NCI-H748 treated with DMSO at 0.1 percent for 48 hours (cell line): ENCODE measurements at regions not wholly inside any gene's neighbourhood (a gene's known extent, or its start where the extent isn't known, plus 50 kb on each side); places are given as distances from the start of the nearest gene placed in this dataset.

Source experiments
- DNase-seq: peaks from one replicate; lab custom pipeline; 2025; lab: John Stamatoyannopoulos, UW

DNA sequence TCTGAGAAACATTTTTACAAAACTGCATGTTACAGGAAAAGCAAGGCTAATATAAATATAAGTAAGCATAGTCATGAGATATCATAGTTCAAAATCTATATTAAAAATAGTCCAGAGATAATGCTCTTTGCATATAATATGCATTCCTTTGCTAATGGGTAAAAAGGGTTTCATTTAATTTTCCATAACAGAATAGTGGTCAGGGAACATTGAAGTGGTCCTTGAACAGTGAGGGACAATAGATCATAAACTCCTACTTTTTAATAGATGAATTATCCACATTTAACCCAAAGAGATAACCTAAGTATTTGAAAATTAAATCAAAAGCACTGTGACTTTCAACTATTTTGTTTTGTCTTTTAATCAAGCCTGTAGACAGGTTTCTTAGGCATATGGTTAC is 243.1 kb upstream of the ADGRB3 start:
- DNase-seq = no peak

DNA sequence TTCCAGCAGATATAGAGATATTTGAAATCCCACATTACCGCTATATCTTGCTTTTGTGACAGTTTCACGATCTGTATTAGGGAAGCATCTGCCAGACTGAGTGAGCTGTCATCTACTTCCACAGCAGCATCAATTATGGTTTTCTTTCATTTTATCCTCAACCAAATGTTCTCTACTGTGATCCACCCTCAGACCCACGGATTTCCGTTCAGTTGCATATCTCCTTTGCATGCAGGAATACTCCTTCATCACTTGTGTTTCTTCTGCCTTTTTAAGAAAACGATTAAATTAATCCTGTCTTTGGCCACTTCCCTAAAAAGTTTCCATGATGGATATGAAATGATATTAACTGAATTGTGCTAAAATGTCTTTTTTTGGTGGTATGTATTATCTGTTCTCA is 262.1 kb upstream of the ADGRB3 start:
- no peak for DNase-seq

DNA sequence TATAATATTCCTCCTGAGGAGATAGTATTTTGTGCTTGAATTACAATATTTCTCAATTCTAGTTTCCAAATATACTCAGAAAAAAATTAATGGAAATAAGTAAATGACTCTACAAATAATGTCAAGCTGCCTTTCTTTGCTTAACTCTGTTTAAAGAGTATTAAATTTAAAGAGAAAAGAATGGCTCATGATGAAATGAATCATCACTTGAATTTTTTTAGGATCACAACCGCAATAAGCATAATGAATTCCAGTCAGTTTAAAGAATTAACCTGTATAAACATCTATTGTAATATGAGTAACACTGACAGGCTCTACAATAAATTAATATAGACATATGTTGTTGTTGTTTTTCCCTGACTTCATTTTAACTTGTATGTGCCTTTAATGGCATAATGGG is 266.2 kb upstream of the ADGRB3 start:
- no peak for DNase-seq

DNA sequence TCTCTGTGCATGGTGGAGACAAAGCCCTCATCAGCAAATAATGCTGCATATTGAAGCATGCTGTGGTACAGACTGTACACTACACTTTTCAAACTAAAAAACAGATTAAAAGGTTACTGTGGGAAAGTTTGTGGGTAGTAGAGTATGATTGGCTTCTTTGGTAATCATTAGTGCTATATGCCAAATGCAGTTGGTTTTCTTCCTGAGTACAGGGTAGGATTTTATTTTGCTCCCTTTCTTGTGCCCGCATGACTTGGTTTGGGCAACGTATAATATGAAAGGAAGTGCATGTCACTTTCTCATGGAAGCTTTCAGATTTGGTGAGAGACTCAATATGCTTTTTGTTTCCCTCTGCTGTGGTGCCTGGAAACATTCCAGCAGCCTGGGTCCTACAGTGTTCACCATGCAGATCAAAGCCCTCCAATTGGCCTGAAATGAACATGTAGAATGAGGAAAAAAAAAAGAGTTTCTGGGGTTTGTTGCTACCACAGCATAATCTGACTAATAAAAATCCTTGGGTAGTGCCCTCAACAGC is 270.7 kb upstream of the ADGRB3 start:
- DNase-seq = no peak

DNA sequence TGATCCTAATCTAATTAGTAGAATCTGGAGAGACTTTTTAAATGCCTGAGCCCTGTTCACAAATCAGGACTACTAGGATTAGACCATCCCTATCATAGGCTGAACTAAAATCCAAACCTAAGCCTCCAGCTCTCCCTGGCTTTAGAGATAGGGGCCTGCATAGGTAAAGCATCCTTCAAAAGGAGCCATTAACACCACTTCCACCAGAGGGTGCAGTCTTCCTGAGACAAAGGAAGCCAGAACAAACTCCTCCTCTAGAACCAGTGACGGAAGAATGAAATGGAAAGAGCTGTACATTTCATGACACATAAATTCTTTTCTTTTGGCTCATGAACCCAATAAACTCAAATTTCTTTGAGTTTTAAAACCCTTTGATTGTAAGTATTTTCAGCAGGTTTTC is 291.2 kb upstream of the ADGRB3 start:
- peak; percentile 77 for DNase-seq

DNA sequence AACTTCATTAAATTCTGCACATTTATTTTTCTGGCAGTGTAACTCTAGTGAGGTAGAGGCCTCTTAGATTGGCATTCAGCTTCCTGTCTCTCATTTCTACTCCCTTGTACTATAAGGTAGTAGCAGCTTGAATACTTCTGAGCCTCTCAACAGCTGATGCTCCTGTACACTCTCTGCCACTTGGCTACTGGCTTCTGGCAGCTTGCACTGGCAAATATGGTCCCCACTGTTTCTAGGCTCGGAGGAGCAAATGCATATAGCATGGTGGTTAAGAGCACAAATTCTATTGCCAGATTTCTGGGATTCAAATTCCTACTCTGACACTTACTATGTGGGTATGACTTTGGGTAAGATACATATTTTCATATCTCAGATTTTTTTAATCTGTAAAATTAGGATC is 292.8 kb upstream of the ADGRB3 start:
- no peak for DNase-seq

DNA sequence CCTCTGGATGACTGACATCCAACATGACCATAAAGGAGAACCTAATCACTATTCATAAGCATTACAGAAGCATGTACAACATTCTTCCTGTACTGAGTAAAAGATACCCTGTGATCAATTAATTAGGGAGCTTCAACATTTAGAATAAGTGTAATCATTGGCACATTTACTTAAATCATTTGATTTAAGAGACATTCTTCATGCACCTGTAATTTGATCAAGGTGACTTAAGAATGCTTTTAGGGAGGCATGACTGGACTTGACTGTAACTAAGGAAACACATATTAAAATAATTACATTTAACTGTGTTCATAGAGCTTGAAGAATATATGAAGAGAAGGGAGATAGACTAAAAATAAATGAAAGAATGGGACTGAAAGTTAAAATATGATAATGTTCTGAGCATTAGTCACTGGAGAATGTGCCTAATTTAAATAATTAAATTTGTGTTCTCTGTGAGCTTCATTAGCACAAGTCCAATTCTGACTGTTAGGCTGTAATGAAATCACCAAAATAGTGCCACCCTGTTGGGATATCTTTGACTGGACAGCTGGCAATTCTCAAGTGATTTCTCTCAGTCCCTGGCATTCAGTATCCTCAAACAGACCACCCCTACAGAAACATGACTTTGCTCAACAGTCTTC is 295.5 kb upstream of the ADGRB3 start:
- no peak for DNase-seq

DNA sequence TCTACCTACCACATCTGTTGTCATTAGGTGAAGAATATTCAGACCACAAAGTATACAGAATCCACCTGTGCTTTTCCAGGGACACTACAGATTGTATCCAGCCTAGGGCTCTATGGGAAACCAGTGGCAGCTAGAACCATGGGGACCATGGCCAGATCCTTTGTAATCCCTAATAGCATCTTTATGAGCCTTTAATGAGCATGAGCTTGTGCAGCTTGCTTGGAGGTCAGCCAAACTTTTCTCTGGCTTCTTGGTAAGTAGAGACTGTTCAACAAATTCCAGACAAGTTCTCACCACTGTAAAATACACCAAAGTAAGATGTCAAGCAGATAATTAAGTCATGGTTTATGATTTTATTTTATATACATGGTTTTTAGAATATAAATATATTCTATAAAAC is 301.6 kb upstream of the ADGRB3 start:
- DNase-seq = no peak

DNA sequence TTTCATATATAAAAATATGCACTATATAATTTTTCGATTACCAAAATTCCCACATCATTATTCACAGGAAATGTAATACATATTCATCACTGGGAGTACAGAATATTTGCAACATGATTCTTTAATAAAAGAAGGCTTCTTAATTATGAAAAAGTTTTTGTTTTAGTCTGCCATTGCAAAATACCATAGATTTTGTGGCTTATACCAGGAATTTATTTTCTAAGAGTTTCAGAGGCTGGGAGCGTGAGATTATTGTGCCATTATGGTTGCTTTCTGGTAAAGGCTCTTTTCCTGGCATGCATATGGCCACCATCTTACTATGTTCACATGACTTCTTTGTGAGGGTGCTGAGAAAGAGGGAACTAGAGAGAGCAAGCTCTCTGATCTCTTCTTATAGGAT is 306.9 kb upstream of the ADGRB3 start:
- DNase-seq = no peak

DNA sequence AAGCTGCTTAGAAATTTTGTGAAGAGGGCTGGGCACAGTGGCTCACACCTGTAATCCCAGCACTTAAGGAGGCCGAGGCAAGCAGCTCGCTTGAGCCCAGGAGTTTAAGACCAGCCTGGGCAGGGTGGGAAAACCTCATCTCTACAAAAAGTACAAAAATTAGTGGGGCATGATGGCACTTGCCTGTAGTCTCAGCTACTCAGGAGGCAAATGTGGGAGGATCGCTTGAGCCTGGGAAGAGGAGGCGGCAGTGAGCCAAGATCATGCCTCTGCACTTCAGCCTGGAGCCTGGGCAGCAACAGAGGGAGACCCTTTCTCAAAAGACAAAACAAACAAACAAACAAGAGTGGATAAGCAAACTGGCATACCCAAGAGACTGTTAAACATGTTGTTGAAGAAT is 308.3 kb upstream of the ADGRB3 start:
- DNase-seq = no peak

DNA sequence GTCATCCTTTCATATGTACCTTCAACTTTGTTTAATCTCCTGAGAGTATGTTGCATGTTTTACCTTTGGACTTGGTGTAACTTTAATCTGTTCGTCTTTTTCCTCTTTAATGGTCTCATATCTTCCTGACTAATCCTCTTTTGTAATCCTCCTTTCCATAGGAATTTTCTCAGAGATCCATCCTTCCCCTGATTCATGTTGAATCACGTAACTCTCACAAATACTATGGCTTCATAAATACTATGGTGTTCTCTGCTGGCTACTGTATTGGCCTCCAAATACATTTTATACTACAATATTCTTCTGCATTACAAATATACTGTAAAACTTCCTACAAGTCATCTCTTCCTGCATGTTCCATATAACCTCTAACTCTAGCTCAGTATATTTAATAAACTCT is 317.7 kb upstream of the ADGRB3 start:
- no peak for DNase-seq

DNA sequence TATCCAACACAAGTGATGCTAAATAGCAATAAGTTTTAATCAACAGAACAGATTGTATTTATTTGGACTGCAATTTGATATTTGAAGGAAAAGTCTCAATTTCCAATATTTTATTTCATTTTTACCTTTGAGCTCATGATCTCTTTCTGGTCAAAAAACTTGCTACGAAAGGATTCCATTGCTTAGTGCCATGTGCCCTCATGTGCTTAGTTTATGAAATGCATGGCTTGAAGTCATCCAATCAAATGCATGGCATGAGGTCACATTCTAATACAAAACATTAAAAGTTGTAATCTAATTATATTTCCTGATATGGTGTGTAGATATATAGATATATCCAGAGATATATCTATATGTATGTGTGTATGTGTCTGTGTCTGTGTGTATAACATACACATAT is 321.2 kb upstream of the ADGRB3 start:
- DNase-seq = peak; percentile 6

DNA sequence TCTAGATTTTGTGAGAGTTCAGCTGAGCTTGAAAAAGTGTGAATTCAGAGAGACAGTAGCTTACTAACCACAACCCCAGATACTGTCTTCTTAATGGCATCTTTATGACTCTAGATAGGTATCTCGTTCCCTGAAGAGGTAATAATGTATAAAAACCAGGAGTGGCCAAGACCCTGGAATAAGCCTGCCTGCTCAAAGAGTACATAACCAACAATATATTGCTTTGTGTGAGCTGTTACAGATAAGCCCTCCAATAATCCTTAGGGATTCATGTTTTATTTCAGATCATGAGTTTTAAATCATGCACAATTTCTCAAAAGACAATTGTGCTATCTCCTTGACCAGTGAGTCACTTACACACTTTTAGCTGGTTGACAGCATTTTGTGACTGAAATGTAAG is 327.8 kb upstream of the ADGRB3 start:
- DNase-seq = no peak

DNA sequence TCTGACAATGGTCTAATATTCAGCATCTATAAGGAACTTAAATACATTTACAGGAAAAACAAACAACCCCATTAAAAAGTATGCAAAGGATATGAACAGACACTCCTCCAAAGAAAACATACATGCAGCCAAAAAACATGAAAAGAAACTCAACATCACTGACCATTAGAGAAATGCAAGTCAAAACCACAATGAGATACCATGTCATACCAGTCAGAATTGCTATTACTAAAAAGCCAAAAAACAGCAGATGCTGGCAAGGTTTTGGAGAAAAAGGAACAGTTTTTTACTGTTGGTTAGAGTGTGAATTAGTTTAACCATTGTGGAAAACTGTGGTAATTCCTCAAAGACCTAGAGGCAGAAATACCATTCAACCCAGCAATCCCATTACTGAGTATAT is 339.0 kb upstream of the ADGRB3 start:
- DNase-seq = no peak

DNA sequence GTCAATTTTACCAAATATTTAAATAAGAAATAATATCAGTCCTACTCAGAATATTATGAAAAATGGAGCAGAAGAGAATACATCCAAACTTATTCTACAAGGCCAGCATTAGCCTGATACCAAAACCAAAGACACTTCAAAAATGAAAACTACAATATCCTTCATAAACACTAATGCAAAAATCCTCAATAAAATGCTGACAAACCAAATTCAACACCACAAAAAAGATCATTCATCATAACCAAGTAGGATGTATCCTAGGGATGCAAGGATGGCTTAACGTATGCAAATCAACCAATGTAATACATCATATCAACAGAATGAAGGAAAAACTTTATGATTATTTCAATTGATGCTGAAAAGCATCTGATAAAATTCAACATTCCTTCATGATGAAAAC is 352.4 kb upstream of the ADGRB3 start:
- DNase-seq = no peak

DNA sequence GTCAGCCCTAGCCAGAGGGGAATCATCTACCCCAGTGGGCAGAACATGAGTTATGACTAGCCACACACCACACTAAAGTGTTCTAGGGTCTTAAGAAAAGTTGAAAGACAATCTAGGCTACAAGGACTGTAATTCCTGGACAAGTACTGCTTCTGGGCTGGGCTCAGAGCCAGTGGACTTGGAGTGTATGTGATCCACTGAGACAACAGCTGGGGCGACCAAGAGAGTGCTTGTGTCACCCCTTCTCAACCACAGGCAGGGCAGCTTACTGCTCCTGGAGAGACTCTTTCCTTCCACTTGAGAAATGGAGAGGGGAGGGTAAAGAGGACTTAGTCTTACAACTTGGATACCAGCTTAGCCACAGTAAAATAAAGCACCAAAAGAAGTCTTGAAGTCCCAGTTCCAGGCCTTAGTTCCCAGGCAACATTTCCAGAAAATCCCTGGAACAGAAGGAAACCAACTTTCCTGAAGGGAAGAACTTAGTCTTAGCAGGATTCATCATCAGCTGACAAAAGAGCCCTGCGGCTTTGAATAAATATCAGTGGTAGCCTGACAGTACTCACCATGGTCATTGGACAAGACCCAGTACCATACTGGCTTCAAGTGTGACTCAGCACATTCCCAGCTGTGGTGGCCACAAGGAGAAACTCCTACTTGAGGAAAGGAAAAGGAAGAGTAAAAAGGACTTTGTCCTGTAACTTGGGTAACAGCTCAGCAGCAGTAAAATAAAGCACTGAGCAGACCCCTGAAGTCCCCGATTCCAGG is 355.1 kb upstream of the ADGRB3 start:
- no peak for DNase-seq

DNA sequence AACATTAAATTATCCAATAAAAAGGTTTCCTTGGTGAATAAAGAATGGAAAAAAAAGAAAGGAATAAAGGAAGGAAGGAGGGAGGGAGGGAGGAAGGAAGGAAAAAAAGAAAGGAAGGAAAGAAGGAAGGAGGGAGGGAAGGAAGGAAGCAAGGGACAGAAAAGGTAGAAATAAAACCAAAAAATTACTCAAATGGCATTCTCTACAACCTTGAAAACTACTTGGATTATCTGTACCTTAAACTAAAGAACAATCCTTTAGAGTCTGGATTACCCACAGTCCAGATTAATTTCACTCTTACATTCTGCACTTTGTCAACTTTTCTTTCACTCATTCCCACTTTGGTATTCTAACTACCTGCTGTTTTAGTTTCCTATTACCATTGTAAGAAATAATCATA is 361.8 kb upstream of the ADGRB3 start:
- DNase-seq = no peak

DNA sequence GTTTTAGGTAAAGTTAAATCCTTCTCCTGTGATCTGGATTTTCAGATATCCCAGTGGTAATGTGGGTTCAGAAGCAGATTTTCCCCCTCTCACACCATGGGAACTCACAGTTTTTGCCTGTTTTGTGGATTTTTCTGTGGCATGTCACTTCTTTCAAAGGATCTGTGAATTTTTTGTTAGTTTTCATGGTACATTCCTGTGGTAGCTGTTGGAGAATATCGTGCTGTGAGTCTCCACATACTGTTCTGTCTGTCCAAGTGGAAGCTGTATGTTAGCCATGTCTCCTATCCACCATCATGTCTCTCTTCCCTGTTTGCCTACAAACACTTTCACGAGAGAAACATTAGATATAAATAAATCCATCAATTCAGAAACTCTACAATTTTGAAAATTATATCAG is 378.7 kb upstream of the ADGRB3 start:
- DNase-seq = no peak

DNA sequence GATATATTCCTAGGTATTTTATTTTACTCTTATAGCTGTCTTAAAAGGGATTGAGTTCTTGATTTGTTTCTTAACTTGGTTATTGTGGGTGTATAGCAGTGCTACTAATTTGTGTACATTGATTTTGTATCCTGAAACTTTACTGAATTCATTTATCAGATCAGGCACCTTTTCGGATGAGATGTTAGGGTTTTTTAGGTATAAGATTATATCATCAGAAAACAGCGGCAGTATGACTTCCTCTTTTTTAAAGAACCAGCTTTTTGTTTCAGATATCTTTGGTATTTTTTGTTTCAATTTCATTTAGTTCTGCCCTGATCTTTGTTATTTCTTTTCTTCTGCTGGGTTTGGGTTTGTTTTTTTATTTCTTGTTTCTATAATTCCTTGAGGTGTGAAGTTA is 382.4 kb upstream of the ADGRB3 start:
- no peak for DNase-seq

DNA sequence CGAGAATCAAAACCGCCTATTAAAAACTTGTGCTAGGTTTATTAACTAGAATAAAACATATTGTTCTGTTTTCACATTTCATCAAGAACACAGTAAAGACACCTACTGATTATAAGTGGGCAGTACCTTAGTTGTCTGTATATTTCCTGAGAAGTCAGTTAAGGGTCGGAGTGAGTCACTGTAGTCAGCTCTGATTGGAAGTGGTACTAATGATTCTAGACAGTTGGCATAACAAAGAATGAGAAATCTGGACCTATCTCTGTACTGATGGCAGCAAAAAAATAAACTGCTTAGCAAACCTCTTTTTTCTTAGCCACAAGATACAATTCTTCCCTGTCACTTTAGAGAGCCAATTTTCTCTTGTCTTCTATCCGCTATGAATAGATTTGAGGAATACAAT is 387.3 kb upstream of the ADGRB3 start:
- no peak for DNase-seq

DNA sequence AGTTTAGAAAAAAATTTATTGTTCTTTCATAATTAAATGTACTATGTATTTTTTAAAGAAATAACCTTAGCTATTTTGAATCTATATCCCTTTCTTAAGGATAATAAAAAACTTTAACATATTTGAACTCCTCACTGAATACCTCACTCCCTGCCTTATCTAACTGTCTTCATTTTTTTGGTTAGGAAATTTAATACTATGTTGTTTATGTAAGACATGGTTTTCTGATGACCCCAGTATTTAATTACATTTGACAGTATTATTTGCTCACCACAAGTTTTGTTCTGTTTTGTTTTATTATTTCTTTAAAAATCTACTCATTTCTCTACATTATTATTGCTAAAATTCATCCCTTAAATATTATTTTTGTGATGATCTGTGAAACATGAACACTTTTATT is 394.4 kb upstream of the ADGRB3 start:
- DNase-seq = no peak

DNA sequence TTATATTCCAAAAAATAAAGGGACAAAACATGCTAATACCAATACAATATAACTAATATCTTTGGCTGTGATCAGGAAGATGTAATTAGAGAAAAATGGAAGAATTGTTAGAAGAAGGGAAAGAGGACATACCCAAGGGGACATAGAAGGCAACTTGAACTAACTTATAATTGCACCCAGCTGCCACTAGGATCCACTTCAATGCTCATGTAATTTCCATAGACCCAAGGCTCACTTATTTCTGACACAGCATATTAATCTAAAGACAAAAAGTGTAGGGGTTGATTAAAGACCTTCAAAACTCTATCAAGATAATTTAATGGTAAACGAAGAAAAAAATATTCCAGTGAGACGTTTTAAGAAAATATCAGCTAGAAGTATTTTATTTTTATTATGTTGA is 396.0 kb upstream of the ADGRB3 start:
- DNase-seq = no peak

DNA sequence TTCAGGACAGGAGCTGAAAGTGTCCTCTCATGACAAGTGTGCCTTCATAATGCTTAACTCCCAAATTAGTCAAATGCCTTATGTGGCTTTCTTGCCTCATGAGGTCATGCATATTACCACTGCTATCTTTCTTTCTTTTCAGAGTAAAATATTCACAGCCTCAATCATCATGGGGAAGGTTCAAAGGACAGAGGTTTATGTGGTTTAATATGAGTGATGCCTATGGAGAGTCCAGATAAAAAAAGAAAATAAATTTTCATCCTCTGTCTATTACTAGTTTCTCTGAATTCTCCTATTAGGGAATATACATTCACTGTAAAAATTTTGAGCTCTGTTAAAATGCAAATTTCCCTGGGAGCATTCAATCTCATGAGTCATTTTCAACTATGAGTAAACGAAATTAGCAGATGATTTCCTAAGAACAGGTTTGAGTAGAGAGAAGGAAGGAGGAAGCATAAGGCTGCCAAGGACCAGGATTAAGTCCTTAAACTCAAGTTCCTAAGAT is 396.9 kb upstream of the ADGRB3 start:
- DNase-seq = no peak

DNA sequence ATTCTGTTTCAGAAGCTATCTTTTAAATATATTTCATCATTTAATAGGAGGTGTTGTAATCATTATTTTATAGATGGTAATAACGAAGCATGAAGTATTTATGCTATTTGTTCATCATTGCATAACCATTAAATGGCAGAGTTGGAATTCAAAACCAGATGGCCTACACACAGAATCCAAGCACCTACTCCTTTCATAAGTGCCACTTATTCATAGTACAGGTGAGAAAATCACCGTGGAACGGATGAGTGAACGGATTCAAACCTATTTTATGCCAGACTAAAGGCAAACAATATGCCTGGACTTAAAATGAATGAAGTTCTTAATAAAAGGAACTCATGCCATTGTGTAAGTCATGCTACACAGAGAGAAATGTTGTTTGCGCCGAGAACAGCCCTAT is 397.9 kb upstream of the ADGRB3 start:
- no peak for DNase-seq
